HPDE6-E6E7 (cell line): ENCODE measurements at regions not wholly inside any gene's neighbourhood (a gene's known extent, or its start where the extent isn't known, plus 50 kb on each side); places are given as distances from the start of the nearest gene placed in this dataset.
"Not testable (repeated sequence)": the region's sequence is repeated elsewhere in the genome, so short reads cannot be mapped to it uniquely, and the experiment has no call there.

Experiments used
- DNase-seq: peaks from one replicate; pipeline ENCODE4 v3.0.0; 2011; ENCODE audit warnings: missing footprints; ENCODE audit errors: extremely low spot score

DNA sequence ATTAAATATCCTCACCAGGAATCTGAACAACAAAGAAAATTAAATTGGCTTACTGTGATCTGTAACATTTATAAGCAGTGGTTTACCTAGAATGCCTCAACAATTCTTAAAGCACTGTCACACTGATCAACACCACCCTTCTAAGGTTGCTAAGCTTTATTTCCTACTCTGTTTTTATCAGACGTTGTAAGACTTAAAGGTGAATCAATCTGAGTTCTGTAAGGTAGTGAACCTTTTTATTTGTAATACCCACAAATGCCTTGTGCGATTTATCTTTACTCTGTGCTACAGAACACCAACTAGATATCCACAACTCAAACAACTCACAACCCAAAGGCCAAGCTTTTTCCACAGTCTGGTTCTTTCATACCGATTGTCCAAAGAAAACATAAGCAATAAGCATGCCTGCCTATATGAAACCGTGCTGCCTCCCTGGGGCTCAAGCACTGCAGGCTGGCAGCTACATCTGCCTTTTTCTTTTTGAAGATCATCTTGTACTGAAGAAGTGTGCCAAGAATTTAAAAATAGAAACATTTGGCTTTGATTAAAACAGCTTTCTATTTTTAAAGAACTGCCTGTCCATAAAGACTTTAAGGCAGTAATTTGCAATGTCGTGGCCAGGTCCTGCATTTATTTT is 490.7 kb downstream of the NUP35 start:
- DNase-seq: no peak

DNA sequence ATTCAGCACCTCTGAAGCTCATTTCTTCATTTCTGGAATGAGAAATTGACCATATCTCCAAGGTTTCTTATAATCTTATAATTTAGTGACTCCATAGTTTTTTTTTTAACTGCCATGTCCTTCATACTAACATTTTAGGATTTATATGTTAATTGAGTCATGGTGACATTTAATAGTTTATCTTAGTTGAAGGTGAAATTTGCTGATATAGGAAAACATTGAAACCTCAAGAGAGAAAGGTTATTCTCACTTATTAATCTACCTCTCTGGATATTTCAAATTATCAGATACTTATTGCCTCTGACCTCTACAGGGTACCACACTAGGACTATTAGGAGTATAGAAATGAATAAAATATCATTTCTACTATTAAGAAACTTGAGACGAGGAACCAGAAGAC is 499.0 kb downstream of the NUP35 start:
- DNase-seq: no peak

DNA sequence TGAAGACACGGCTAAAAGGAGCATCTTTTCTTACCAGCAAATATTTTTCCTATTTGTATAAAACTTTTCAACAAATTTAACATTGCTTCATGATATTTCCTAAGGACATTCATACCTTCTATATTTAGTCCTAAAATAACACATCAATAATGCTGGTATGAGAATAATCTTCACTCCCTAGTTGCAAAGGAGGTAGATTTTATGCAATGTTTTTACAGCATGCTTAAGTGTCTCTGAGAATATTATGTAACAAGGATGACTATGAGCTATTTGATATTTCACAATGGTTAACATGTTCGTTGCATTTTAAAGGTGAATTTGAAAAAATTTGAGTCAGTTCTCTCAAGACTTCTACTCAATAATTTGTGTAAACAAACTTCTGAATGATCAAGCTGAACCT is 506.7 kb downstream of the NUP35 start:
- no peak for DNase-seq

DNA sequence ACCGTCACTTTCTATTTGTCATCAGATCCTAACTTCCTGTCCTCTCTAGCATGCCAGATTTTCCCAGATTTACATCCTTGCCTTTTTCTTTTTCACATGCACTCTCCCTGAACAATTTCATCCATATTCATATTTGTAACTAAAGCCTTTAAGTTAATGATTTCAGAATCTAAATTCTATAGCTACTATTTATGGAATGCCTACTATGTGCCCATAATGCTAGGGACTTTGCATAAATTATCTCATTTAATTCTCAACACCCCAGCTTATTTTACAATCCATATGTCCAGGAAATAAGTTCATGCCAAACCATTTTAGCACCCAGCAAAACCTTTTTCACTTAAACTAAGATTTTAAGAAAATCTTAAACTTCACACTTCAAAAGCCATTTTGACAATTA is 531.9 kb downstream of the NUP35 start:
- no peak for DNase-seq

DNA sequence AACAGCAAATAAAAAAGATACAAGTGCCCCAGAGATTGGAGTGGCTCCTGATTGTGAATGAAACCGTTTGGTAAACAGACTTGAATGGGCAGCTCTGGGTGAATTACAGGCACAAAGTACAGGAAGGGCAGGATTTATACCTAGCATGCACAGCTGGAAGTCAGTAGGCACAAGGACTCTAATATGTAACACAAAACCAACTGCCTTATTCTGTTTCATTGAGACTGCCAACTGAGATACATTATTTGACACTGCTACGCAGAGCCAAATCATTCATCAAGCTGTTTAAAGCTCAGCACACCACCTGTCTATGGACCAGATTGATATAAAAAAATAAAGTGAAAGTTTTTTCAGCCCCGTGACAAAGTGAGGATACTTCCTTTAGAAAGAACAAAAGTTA is 541.2 kb downstream of the NUP35 start:
- no peak for DNase-seq

DNA sequence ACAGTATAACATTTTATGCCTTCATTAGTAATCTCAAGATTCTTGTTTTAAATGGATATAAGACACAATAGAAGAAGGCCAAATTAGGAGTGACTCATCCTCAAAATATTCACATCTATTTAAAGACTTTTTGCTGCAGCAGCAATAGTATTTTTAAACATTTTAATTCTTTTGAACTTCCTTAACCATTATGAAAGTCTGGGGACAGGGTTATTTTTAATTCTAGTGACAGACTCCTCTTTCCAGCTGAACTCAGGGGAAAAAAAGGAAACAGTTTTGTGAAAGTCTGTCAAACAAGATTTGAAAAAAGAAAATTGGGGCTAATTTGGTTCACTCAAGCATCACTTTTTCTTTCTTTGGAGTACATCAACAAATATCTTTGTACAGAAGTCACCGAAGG is 541.8 kb downstream of the NUP35 start:
- DNase-seq: no peak

DNA sequence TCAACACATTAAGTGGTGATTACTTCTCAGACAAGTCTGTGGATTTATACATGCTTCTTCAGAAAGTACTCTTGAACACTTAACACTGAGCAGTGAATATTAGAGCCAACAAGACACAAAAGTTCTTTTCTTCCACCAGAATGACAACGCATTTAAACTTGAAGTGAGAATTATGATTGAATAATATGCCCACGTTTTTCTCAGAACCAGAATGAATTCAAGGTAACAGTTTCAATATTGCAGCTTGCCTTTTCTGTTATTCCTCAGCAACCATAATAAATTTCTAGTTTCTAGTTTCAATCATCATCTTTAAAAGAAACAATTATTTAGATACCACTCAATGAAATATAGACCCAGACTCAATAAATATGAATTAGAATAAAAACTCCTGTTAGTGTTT is 547.0 kb downstream of the NUP35 start:
- DNase-seq: no peak

DNA sequence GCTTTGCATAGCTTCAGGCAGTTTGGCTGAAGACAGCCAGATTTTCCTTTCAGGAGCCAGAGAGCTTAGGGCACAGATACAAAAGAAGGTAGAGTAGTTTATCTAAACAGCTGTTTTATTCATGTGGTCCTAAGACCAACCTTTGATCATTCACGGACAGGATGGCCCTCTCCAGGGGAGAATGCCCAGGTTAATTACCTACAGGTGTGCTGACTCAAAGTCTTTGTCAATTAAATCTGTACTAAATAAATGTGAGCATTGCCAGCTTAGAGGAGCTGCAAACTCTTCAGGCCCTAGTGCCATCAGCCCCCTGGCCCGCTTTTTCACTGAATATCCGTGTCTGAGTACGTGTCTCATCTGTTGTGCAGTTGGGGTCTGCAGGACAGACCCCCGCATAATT is 554.7 kb downstream of the NUP35 start:
- DNase-seq: no peak

DNA sequence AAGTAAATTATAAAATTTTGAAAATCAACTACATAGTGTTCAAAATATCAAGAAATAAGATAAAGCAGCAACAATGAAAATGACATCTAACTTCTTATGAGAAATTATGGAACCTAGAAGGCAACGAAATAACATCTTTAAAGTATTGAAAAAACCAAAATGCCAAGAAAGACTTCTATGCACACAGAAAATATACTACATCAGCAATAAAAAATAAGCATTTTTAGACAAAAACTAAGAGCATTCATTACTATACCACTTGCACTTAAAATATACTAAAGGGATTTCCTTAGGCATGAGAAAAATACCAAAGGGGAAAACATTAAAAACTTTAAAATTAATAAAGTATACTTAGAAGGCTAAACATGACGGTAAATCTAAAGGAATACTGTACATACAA is 556.3 kb downstream of the NUP35 start:
- DNase-seq: no peak

DNA sequence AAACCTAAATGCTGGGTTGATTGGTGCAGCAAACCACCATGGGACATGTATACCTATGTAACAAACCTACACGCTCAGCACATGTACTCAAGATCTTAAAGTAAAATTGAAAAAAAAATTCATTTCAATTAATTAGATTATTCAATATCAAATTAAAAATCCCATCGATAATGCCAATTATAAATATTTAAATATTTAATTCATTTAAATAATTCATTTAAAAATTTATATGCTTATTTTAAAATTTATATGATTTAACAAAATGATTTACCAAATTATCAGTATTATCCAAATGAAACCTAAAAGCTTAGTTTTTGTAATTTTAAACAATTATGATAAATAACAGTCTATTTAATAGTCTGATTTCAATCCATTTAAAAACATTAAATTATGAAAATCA is 560.4 kb downstream of the NUP35 start:
- no peak for DNase-seq

DNA sequence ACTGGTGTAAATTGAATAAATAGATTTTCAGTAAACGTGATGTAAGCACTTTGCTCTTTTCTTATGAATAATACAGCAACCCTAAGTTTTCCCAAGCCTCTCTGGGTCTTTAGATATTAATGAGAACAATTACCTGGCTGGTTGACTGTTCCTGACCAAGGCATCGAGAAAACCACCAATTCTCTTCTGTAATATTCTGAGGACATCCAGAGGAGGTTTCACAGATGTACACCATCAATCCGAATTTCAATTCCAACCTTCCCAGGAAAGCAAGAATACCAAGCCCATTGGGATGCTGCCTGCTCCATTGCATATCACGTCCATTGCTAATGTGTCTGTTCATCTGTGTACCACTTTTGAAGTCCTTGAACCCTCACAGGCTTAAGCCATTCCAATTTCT is 571.8 kb downstream of the NUP35 start:
- no peak for DNase-seq

DNA sequence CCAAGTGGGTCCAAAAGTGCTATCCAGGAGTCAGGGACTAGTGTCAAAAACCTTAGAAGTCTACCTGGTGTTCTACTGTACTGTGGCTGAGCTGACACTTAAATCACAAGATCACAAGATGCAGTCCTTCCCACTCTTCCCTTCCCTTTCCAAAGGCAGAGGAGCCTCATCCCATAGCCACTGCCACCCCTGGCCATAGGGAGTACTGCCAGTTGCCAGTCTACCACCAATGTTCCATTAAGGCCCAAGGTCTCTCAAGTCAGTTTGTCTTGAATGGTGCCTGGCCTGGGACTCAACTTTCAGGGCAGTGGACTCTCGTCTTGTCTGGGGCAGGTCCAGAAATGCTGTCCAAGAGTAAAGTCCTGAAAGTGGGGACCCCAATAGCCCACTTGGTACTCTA is 585.6 kb downstream of the NUP35 start:
- DNase-seq: no peak

DNA sequence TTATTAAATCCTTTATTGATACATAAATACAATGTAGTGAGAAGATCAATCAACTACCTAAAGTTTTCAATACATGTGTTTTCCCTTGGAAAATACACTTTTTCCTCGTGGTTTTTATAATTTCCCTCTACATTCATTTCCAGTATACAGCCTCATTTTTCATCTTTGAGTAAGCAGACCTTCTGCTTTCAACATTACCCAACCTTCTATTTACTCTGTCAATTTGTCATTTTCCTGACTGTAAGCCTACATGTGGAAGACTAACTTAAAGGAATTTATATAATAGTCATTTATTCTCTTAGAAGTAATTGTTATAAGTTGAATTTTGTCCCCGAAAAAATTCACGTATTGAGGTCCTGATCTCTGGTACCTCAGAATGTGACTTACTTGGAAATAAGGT is 594.0 kb downstream of the NUP35 start:
- no peak for DNase-seq

DNA sequence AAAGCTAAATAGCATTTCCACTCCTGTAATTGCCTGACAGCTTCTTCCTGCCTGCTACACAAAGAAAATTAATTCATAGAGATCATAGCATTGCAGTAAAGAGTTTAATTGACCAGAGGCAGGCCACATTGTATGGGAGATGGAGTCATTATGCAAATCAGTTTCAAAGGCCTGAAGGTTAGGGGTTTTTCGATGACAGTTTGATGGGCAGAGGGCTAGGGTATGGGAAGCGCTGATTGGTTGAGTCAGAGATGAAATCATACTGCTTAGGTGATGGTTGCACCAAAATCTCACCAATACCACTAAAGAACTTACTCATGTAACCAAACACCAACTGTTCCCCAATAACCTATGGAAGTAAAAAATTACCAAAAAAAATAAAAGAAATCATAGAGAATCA is 599.0 kb downstream of the NUP35 start:
- no peak for DNase-seq

DNA sequence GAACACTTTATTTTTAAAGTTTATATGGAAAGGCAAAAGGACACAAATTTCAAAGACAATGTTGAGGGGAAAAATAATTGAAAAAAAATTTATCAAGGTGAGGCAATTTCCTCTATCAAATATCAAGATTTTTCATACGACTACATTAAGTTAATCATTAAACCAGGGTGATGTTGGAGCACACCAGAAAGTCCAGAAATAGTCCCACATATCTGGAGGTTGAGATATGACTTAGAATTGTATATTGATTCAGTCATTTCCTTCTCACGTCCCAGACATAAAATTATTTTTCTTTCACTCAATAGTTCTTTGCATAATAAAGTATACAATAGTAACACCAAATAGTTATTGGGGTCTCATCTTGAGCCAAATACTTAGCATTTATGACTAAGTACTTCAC is 605.1 kb downstream of the NUP35 start:
- DNase-seq: no peak

DNA sequence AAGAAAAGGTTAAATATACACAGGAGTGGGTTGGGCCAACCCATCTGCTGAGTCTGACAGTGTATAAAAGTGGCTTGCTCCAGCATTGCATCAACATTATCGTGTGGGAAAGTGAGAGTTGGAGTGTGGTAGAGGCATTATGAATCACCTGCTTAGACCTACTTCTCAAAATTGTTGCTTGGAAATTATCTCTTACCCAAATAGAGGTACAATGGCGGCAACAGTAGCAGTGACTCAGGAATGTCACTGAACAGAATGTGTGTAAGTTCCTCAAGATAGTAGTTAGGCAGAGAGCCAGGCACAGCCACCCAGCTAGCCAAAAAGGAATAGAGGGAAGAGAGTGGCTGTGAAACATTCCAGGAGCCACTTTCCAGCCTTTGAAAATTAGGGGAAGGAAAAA is 616.0 kb downstream of the NUP35 start:
- DNase-seq: no peak

DNA sequence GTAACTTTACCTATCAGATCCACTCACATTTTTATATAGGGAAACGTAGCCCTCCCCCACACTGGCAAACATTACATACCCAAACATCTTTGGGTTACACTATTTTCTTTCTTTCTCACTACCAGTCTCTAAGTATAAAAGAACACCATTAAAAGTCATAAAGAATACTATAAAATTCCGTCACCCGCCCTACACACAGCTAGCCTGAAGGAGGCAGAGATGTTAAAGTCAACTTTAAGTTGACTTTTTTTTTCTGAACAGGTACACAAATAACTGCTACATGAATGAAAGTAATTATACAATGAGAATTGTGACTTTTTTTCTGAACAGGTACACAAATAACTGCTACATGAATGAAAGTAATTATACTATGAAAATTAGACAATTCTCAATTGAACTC is 628.3 kb downstream of the NUP35 start:
- DNase-seq: no peak

DNA sequence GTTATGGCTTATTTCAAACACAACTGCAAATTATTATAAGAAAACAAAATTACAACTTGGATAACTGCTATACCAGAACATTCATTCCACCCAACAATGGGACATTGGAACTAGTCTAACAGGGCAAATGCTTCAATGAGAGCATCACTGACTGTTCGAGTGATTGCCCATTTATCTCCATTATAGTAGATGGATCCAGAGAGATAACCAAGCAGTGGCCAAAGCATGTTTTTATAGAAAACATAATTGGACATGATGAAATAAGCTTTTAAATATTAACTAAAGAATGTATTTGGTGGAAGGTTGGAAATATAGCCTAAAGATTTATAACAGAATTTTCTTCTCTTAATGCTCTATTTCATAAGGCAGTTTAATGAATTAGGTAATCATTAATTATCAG is 634.8 kb downstream of the NUP35 start:
- DNase-seq: no peak

DNA sequence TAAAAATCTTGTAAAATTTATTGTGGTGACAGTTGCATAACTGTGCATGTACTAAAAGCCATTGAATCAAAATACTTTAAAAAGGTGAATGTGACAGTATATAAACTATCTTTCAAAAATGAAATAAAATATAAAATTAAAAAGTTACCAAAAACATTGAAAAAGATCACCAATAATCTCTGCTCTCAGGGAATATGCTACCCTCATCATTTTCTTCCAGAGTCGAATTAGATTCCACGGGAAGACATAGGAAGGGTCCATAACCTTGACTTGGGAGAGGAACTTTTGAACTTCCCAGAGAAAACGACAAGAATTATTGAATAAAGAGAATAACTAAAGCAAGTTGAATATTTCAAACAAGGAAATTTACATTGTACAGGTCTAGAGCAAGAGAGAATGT is 649.5 kb downstream of the NUP35 start:
- no peak for DNase-seq

DNA sequence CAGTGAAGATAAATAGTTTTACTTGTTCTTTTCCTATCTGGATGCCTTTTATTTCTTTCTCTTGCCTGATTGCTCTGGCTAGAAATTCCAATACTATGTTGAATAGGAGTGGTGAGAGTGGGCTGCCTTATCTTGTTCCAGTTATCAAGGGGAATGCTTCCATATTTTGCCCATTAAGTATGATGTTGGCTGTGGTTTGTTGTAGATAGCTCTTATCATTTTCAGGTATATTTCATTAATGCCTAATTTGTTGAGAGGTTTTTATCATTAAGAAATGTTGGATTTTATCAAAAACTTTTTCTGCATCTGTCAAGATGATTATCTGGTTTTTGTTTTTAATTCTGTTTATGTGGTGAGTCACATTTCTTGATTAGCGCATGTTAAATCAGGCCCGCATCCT is 655.8 kb downstream of the NUP35 start:
- no peak for DNase-seq

DNA sequence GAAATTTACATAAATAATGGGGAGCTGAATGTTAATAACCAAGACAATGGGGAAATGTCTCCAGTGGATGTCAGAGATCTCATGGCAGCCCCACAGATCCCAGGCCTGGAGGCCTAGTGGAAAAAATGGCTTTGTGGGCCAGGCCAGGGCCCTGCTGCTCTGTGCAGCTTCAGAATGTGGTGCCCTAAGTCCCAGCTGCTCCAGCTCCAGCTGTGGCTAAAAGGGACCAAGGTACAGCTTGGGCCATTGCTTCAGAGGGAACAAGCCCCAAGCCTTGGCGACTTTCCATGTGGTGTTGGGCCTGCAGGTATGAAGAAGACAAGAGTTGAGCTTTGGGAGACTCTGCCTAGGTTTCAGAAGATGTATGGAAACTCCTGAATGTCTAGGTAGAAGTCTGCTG is 658.2 kb downstream of the NUP35 start:
- DNase-seq: no peak

DNA sequence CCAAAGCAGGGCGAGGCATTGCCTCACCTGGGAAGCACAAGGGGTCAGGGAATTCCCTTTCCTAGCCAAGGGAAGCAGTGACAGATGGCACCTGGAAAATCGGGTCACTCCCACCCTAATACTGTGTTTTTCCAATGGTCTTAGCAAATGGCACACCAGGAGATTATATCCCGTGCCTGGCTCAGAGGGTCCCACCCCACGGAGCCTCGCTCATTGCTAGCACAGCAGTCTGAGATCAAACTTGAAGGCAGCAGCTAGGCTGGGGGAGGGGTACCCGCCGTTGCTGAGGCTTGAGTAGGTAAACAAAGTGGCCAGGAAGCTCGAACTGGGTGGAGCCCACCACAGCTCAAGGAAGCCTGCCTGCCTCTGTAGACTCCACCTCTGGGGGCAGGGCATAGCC is 664.6 kb downstream of the NUP35 start:
- not testable (repeated sequence) for DNase-seq

DNA sequence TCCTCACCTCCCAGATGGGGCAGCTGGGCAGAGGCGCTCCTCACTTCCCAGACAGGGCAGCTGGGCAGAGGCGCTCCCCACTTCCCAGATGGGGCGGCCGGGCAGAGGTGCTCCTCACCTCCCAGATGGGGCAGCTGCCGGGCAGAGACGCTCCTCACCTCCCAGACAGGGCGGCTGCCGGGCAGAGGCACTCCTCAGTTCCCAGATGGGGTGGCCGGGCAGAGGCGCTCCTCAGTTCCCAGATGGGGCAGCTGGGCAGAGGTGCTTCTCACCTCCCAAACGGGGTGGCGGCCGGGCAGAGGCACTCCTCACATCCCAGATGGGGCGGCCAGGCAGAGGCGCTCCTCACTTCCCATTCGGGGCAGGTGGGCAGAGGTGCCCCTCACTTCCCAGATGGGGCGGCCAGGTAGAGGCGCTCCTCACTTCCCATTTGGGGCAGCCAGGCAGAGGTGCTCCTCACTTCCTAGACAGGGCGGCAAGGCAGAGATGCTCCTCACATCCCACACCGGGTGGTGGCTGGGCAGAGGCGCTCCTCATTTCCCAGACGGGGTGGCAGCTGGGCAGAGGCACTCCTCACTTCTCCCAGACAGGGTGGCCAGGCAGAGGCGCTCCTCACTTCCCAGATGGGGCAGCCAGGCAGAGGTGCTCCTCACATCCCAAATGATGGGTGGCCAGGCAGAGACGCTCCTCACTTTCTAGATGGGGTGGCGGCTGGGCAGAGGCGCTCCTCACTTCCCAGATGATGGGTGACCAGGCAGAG is 668.1 kb downstream of the NUP35 start:
- not testable (repeated sequence) for DNase-seq

DNA sequence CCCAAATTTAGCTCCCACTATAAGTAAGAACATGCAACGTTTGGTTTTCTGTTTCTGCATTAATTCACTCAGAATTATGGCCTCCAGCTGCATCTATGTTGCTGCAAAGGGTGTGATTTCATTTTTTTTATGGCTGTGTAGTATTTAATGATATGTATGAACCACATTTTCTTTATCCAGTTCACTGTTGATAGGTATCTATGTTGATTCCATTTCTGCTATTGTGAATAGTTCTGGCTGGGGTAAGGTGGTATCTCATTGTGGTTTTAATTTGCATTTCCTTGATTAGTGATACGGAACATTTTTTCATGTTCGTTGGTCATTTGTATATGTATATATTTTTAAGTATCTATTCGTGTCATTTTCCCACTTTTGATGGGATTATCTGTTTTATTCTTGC is 674.3 kb downstream of the NUP35 start:
- no peak for DNase-seq
